Parathyroid adenoma (tissue), 2 donors: ENCODE measurements at regions not wholly inside any gene's neighbourhood (a gene's known extent, or its start where the extent isn't known, plus 50 kb on each side); places are given as distances from the start of the nearest gene placed in this dataset.

Experiments used
- H2AFZ ChIP-seq: fragments of 300-600 bp; sonication (generic); one replicate; pipeline ENCODE4 v1.7.0; 2017; ENCODE audit warnings: antibody characterized with exemption, mild to moderate bottlenecking
- H3K27ac ChIP-seq: fragments of 300-600 bp; sonication (generic); one replicate; pipeline ENCODE4 v1.7.0; 2017
- H3K27me3 ChIP-seq: fragments of 300-600 bp; sonication (generic); one replicate; pipeline ENCODE4 v1.7.0; 2017; ENCODE audit warnings: low read length; ENCODE audit not compliant: control insufficient read depth, insufficient read depth
- H3K36me3 ChIP-seq: fragments of 300-600 bp; sonication (generic); one replicate; pipeline ENCODE4 v1.7.0; 2017; ENCODE audit warnings: low read length; ENCODE audit not compliant: control insufficient read depth, insufficient read depth
- H3K4me1 ChIP-seq: fragments of 300-600 bp; sonication (generic); one replicate; pipeline ENCODE4 v1.7.0; 2017; ENCODE audit warnings: control low read depth
- H3K4me2 ChIP-seq: fragments of 300-600 bp; sonication (generic); one replicate; pipeline ENCODE4 v1.7.0; 2017; ENCODE audit warnings: low read length
- H3K4me3 ChIP-seq: fragments of 300-600 bp; sonication (generic); one replicate; pipeline ENCODE4 v1.7.0; 2017; ENCODE audit warnings: low read depth, low read length
- H3K79me2 ChIP-seq: fragments of 300-600 bp; sonication (generic); one replicate; pipeline ENCODE4 v1.7.0; 2017; ENCODE audit warnings: control low read depth
- H3K9ac ChIP-seq: fragments of 300-600 bp; sonication (generic); one replicate; pipeline ENCODE4 v1.7.0; 2017; ENCODE audit warnings: mild to moderate bottlenecking
- H3K9me3 ChIP-seq: fragments of 300-600 bp; sonication (generic); one replicate; pipeline ENCODE4 v1.7.0; 2017; ENCODE audit warnings: low read length; ENCODE audit not compliant: control insufficient read depth
- TF ChIP-seq, protein P1 (sequence below): fragments of 300-600 bp; sonication (generic); IDR thresholded peaks from one replicate; pipeline ENCODE4 v1.7.0; 2017; ENCODE audit warnings: antibody characterized with exemption, mild to moderate bottlenecking
- donor health status: primary hyperparathyroidism.

DNA sequence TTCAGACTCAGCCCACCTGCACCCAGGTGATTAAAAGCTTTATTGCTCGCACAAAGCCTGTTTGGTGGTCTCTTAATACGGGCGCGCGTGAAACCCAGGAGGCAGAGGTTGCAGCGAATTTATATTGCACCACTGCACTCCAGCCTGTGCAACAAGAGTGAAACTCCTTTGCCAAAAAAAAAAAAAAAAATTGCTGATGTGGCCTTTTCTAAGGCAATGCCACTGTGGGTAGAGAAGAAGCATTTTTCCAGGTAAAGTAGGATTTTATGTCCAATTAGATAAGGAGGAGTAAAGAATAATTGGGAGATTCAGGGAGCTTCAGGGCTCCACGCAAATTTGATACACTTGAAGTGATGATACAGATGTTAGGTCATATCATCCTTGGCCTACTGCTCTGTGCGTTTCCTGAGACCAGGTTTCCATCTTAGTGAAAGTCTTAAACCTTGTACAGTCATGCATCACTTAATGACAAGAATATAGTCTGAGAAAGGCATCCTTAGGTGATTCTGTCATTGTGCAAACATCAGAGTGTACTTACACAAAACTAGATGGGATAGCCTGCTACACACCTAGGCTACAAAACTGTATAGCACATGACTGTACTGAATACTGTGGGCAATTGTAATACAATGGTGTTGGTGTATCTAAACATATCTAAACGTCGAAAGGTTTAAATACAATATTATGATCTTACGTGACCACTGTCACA, 150.9 kb downstream of the SPRY2 start:
- Histone ChIP-seq H3K4me2 (no peak overlapping the region), H3K4me3 (no peak overlapping the region), H3K27ac (no peak overlapping the region), H2AFZ (no peak overlapping the region), H3K36me3 (no peaks in the 10 kb centered on the region), H3K79me2 (no peaks in the 10 kb centered on the region), H3K4me1 (no peaks in the 10 kb centered on the region), H3K9me3 (no peaks in the 10 kb centered on the region), H3K27me3 (no peaks in the 10 kb centered on the region), H3K9ac (no peak overlapping the region)
- TF ChIP-seq, protein P1, sequence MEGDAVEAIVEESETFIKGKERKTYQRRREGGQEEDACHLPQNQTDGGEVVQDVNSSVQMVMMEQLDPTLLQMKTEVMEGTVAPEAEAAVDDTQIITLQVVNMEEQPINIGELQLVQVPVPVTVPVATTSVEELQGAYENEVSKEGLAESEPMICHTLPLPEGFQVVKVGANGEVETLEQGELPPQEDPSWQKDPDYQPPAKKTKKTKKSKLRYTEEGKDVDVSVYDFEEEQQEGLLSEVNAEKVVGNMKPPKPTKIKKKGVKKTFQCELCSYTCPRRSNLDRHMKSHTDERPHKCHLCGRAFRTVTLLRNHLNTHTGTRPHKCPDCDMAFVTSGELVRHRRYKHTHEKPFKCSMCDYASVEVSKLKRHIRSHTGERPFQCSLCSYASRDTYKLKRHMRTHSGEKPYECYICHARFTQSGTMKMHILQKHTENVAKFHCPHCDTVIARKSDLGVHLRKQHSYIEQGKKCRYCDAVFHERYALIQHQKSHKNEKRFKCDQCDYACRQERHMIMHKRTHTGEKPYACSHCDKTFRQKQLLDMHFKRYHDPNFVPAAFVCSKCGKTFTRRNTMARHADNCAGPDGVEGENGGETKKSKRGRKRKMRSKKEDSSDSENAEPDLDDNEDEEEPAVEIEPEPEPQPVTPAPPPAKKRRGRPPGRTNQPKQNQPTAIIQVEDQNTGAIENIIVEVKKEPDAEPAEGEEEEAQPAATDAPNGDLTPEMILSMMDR = no peak

DNA sequence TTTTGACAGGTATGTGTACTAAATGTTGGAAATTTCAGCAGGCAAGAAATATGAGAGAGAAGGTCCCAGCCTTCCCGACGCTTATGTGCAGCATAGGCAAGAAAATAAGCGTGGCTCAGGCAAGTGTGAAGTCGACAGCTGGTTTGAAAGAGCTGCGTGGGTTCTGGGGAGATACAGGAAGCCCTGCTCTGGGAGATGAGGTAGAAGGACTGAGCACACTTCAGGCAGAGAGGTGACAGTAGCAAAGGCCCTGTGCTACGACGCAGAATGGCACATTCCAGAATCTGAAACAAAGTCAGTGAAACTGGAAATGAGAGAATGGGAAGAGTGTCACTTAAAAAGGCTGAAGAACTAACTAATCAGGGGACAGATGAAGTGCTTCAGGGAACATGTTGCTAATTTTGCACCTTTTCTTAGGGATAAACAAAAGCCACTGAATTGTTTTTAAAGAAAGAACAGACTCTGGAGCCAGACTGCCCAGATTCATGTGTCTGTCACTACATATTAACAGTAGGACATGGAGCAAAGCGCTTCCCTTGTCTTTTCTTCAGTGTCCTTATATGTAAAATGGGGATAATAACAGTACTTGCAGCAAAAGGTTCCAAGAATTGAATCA, 160.1 kb downstream of the SPRY2 start:
- H3K79me2 ChIP-seq = no peaks in the 10 kb centered on the region
- no peak overlapping the region for H3K9ac ChIP-seq
- no peaks in the 10 kb centered on the region for H3K4me1 ChIP-seq
- H3K27ac ChIP-seq = no peak overlapping the region
- H3K9me3 ChIP-seq = no peaks in the 10 kb centered on the region
- H3K36me3 ChIP-seq = no peaks in the 10 kb centered on the region
- H3K4me2 ChIP-seq = no peak overlapping the region
- no peak overlapping the region for H2AFZ ChIP-seq
- TF ChIP-seq, protein P1 = no peak
- no peaks in the 10 kb centered on the region for H3K27me3 ChIP-seq
- H3K4me3 ChIP-seq = no peak overlapping the region

DNA sequence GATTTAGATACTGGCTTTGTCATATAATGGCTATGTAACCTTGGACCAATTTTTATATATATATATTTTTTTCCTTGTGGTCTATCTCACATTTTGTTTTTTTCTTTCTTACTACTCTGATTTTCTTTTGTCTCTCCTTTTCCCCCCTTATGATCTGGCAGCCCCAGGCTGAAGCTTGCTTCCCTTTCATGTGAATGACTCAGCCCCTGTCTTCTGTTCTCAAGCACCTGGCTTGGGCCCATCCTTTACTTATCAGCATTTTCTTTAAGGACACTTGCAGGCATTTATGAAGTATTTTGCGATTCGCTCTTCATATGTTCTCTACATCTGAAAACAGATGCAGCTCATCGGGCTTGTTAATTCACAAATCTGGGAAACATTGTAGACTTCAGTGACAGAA, 163.6 kb downstream of the SPRY2 start:
- H3K4me3 ChIP-seq = no peak overlapping the region
- H2AFZ ChIP-seq = no peak overlapping the region
- no peaks in the 10 kb centered on the region for H3K79me2 ChIP-seq
- H3K9me3 ChIP-seq = no peaks in the 10 kb centered on the region
- TF ChIP-seq, protein P1 = no peak
- H3K4me2 ChIP-seq = no peak overlapping the region
- no peaks in the 10 kb centered on the region for H3K27me3 ChIP-seq
- H3K27ac ChIP-seq = no peak overlapping the region
- H3K9ac ChIP-seq = no peak overlapping the region
- no peaks in the 10 kb centered on the region for H3K36me3 ChIP-seq
- H3K4me1 ChIP-seq = no peaks in the 10 kb centered on the region

DNA sequence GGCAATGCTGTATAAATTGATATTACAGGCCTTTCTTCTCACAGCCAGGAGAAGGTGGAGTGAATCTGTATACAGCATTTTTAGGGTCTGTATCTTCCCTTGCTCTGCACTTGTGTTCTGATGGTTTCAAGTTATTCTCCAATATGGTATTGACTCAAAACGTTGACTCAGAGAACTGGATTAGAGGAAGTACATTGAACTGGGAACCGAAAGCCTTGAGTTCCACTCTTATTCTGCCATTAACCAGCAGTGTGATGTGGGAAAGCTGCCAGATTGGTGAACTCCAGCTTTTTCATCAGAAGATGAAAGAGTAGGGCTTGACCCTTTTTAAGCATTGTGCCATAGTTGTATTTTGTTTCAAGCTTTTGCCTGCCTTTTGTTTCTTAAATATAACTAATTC, 167.7 kb downstream of the SPRY2 start:
- TF ChIP-seq, protein P1 = no peak
- no peaks in the 10 kb centered on the region for H3K9me3 ChIP-seq
- no peaks in the 10 kb centered on the region for H3K36me3 ChIP-seq
- H2AFZ ChIP-seq = no peak overlapping the region
- no peaks in the 10 kb centered on the region for H3K4me1 ChIP-seq
- no peaks in the 10 kb centered on the region for H3K27me3 ChIP-seq
- H3K4me2 ChIP-seq = no peak overlapping the region
- H3K79me2 ChIP-seq = no peaks in the 10 kb centered on the region
- H3K27ac ChIP-seq = no peak overlapping the region
- no peak overlapping the region for H3K9ac ChIP-seq
- no peak overlapping the region for H3K4me3 ChIP-seq

DNA sequence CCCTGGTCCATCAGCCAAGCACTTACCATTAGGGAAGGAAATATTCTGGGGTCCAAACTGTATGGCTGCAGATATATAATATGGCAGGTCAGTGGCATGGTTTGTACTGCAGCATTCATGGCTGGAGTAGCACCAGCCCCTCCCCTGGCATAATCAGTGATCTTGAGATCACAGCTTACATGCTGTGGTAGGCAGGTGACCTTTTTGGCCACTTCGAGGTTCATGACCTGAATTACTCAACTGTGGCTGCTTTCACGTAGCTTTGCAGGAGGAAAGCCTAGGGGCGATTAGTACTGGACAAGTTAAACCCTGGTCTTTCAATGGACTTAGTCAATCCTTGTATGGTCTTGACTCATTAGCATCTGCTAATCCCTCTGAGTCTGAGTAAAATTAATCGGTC, 169.8 kb downstream of the SPRY2 start:
- Histone ChIP-seq H3K4me1 (no peaks in the 10 kb centered on the region), H3K9me3 (no peaks in the 10 kb centered on the region), H3K27ac (no peak overlapping the region), H2AFZ (no peak overlapping the region), H3K79me2 (no peaks in the 10 kb centered on the region), H3K9ac (no peak overlapping the region), H3K4me2 (no peak overlapping the region), H3K27me3 (no peaks in the 10 kb centered on the region), H3K36me3 (no peaks in the 10 kb centered on the region), H3K4me3 (no peak overlapping the region)
- TF ChIP-seq, protein P1 = no peak
